Astrocyte (in vitro differentiated cells and primary cell): ENCODE measurements at regions not wholly inside any gene's neighbourhood (a gene's known extent, or its start where the extent isn't known, plus 50 kb on each side); places are given as distances from the start of the nearest gene placed in this dataset.
A peak's percentile ranks its signal among the peaks of the same experiment; 100 is the strongest.

Experiments used
- DNase-seq: peaks from one replicate; pipeline ENCODE4 v3.0.0-alpha.2; 2010; ENCODE audit warnings: low read depth
- FAIRE-seq: peaks from 2 replicates; lab custom pipeline; 2011; peaks lifted over from hg19 to GRCh38; lab: Jason Lieb, UNC
- H2AFZ ChIP-seq: 2 replicates; pipeline ENCODE4 v1.6.0; 2012; ENCODE audit warnings: low read depth, low read length, inconsistent platforms
- H3K27ac ChIP-seq: 2 replicates; pipeline ENCODE4 v1.5.1; 2011; ENCODE audit warnings: low read depth, low read length, inconsistent platforms
- H3K27me3 ChIP-seq: 2 replicates; pipeline ENCODE4 v1.6.0; 2011; ENCODE audit warnings: low read length, inconsistent platforms; ENCODE audit not compliant: insufficient read depth
- H3K36me3 ChIP-seq: 2 replicates; pipeline ENCODE4 v1.5.1; 2011; ENCODE audit warnings: low read length, inconsistent platforms; ENCODE audit not compliant: insufficient read depth
- H3K4me1 ChIP-seq: 2 replicates; pipeline ENCODE4 v1.5.1; 2011; ENCODE audit warnings: low read length, inconsistent platforms; ENCODE audit not compliant: insufficient read depth
- H3K4me2 ChIP-seq: 2 replicates; pipeline ENCODE4 v1.6.0; 2012; ENCODE audit warnings: low read length, inconsistent platforms
- H3K4me3 ChIP-seq: 2 replicates; pipeline ENCODE4 v1.5.1; 2011; ENCODE audit warnings: low read depth, mild to moderate bottlenecking, low read length, inconsistent platforms; ENCODE audit not compliant: insufficient read depth
- H3K79me2 ChIP-seq: 2 replicates; pipeline ENCODE4 v1.6.0; 2012; ENCODE audit warnings: mild to moderate bottlenecking, low read length, inconsistent platforms; ENCODE audit not compliant: insufficient read depth
- H3K9ac ChIP-seq: 2 replicates; pipeline ENCODE4 v1.6.0; 2012; ENCODE audit warnings: mild to moderate bottlenecking, low read length, inconsistent platforms
- H3K9me3 ChIP-seq: 2 replicates; pipeline ENCODE4 v1.5.1; 2012; ENCODE audit warnings: low read depth, mild to moderate bottlenecking, low read length, inconsistent platforms; ENCODE audit not compliant: insufficient read depth
- H4K20me1 ChIP-seq: 2 replicates; pipeline ENCODE4 v1.6.0; 2012; ENCODE audit warnings: low read length, inconsistent platforms; ENCODE audit not compliant: insufficient read depth
- H3K27ac Mint-ChIP-seq: one replicate; pipeline ENCODE4 v1.8.0; 2021; ENCODE audit warnings: mild to moderate bottlenecking, mixed read lengths; ENCODE audit not compliant: unreplicated experiment
- H3K27me3 Mint-ChIP-seq: one replicate; pipeline ENCODE4 v1.8.0; 2021; ENCODE audit warnings: low read depth, mixed read lengths; ENCODE audit not compliant: unreplicated experiment
- H3K36me3 Mint-ChIP-seq: one replicate; pipeline ENCODE4 v1.8.0; 2021; ENCODE audit warnings: low read depth, mixed read lengths; ENCODE audit not compliant: unreplicated experiment
- H3K4me1 Mint-ChIP-seq: one replicate; pipeline ENCODE4 v1.8.0; 2021; ENCODE audit warnings: low read depth, mixed read lengths; ENCODE audit not compliant: unreplicated experiment
- H3K4me3 Mint-ChIP-seq: one replicate; pipeline ENCODE4 v1.8.0; 2021; ENCODE audit warnings: mild to moderate bottlenecking, moderate library complexity, mixed read lengths; ENCODE audit not compliant: unreplicated experiment
- H3K9me3 Mint-ChIP-seq: one replicate; pipeline ENCODE4 v1.8.0; 2021; ENCODE audit warnings: mild to moderate bottlenecking, mixed read lengths; ENCODE audit not compliant: unreplicated experiment
- CTCF ChIP-seq: IDR thresholded peaks from 2 replicates; pipeline ENCODE4 v1.5.1; 2011; ENCODE audit warnings: low read depth, mild to moderate bottlenecking, inconsistent platforms, low read length, moderate library complexity; ENCODE audit not compliant: insufficient read depth
- EZH2 ChIP-seq: IDR thresholded peaks from 2 replicates; pipeline ENCODE4 v1.6.1; 2012; ENCODE audit warnings: mild to moderate bottlenecking, low read length, inconsistent platforms; ENCODE audit not compliant: insufficient read depth

GRCh38 chrX:25206778-25207177 is 191.0 kb upstream of the ARX start:
- H3K4me2 ChIP-seq: no peak overlapping the region
- no peaks in the 10 kb centered on the region for H3K36me3 ChIP-seq
- H3K27me3 ChIP-seq: no peaks in the 10 kb centered on the region
- DNase-seq (peak; percentile 28), FAIRE-seq (peak; percentile 29)
- no peaks in the 10 kb centered on the region for H3K79me2 ChIP-seq
- no peak overlapping the region for H3K27ac ChIP-seq
- H3K4me1 ChIP-seq: no peaks in the 10 kb centered on the region
- no peaks in the 10 kb centered on the region for H4K20me1 ChIP-seq
- H3K4me3 ChIP-seq: no peak overlapping the region
- H3K4me1 Mint-ChIP-seq: peaks cover 5% of the 10 kb centered on the region
- H3K4me3 Mint-ChIP-seq: no peak overlapping the region
- H3K9me3 ChIP-seq: no peaks in the 10 kb centered on the region
- H2AFZ ChIP-seq: no peak overlapping the region
- no peaks in the 10 kb centered on the region for H3K9me3 Mint-ChIP-seq
- no peaks in the 10 kb centered on the region for H3K36me3 Mint-ChIP-seq
- H3K9ac ChIP-seq: no peak overlapping the region
- peak overlapping the region; percentile 53 for H3K27ac Mint-ChIP-seq
- H3K27me3 Mint-ChIP-seq: no peaks in the 10 kb centered on the region
- TF ChIP-seq EZH2 (no peak), CTCF (no peak)

GRCh38 chrX:25204182-25204581 is 188.4 kb upstream of the ARX start:
- H3K27me3 ChIP-seq: no peaks in the 10 kb centered on the region
- FAIRE-seq (no peak), DNase-seq (no peak)
- no peak overlapping the region for H3K9ac ChIP-seq
- H3K4me3 ChIP-seq: no peak overlapping the region
- H3K4me2 ChIP-seq: no peak overlapping the region
- no peaks in the 10 kb centered on the region for H4K20me1 ChIP-seq
- no peaks in the 10 kb centered on the region for H3K9me3 ChIP-seq
- H3K27ac ChIP-seq: no peak overlapping the region
- Mint-ChIP-seq H3K36me3 (no peaks in the 10 kb centered on the region), H3K9me3 (no peaks in the 10 kb centered on the region), H3K4me3 (no peak overlapping the region), H3K27ac (no peak overlapping the region), H3K4me1 (peaks cover 5% of the 10 kb centered on the region), H3K27me3 (no peaks in the 10 kb centered on the region)
- no peak overlapping the region for H2AFZ ChIP-seq
- H3K4me1 ChIP-seq: no peaks in the 10 kb centered on the region
- H3K79me2 ChIP-seq: no peaks in the 10 kb centered on the region
- TF ChIP-seq EZH2: no peak
- no peak for TF ChIP-seq CTCF
- H3K36me3 ChIP-seq: no peaks in the 10 kb centered on the region

- Mint-ChIP-seq H3K4me1 (peaks cover 5% of the 10 kb centered on the region), H3K27me3 (no peaks in the 10 kb centered on the region), H3K9me3 (no peaks in the 10 kb centered on the region), H3K4me3 (no peak overlapping the region), H3K36me3 (no peaks in the 10 kb centered on the region), H3K27ac (no peak overlapping the region)
- H3K79me2 ChIP-seq: no peaks in the 10 kb centered on the region
- H4K20me1 ChIP-seq: no peaks in the 10 kb centered on the region
- DNase-seq: no peak
- H2AFZ ChIP-seq: no peak overlapping the region
- H3K27ac ChIP-seq: no peak overlapping the region
- no peak for TF ChIP-seq CTCF
- TF ChIP-seq EZH2: no peak
- no peak overlapping the region for H3K4me3 ChIP-seq
- no peaks in the 10 kb centered on the region for H3K9me3 ChIP-seq
- FAIRE-seq: no peak
- H3K9ac ChIP-seq: no peak overlapping the region
- H3K36me3 ChIP-seq: no peaks in the 10 kb centered on the region
- H3K4me2 ChIP-seq: no peak overlapping the region
- H3K4me1 ChIP-seq: no peaks in the 10 kb centered on the region
- H3K27me3 ChIP-seq: no peaks in the 10 kb centered on the region
Observed at GRCh38 chrX:25202827-25203226, 187.1 kb upstream of the ARX start.
